Fibroblast of pulmonary artery (primary cell): ENCODE measurements at regions not wholly inside any gene's neighbourhood (a gene's known extent, or its start where the extent isn't known, plus 50 kb on each side); places are given as distances from the start of the nearest gene placed in this dataset.
"Not testable (repeated sequence)": the region's sequence is repeated elsewhere in the genome, so short reads cannot be mapped to it uniquely, and the experiment has no call there.

Source experiments
- DNase-seq: peaks from one replicate; pipeline ENCODE4 v3.0.0-alpha.2; 2010; ENCODE audit warnings: low read depth
- H3K4me3 ChIP-seq: replicated peaks from 2 replicates; pipeline ENCODE4 v1.5.1; 2011; ENCODE audit warnings: low read depth, mild to moderate bottlenecking, control low read depth, low read length, moderate library complexity
- CTCF ChIP-seq: IDR thresholded peaks from 2 replicates; pipeline ENCODE4 v1.5.1; 2011; ENCODE audit warnings: mild to moderate bottlenecking, control low read depth, low read length, inconsistent platforms; ENCODE audit errors: missing control alignments

- no peak overlapping the region for H3K4me3 ChIP-seq
- no peak for TF ChIP-seq CTCF
- no peak for DNase-seq
Measured at GRCh38 chr6:80967609-80968008, 784.9 kb downstream of the TENT5A start.

GRCh38 chr6:80962382-80962781, 790.1 kb downstream of the TENT5A start:
- no peak for DNase-seq
- TF ChIP-seq CTCF, result no peak

GRCh38 chr6:80961166-80961565, 791.3 kb downstream of the TENT5A start:
- TF ChIP-seq CTCF, result no peak
- no peak for DNase-seq
- no peak overlapping the region for H3K4me3 ChIP-seq

More at GRCh38 chr6:80962382-80962781, 790.1 kb downstream of the TENT5A start:
- no peak overlapping the region for H3K4me3 ChIP-seq

GRCh38 chr6:80959034-80959433, 793.4 kb downstream of the TENT5A start:
- H3K4me3 ChIP-seq, result no peak overlapping the region
- no peak for TF ChIP-seq CTCF
- DNase-seq, result no peak

GRCh38 chr6:80956898-80957297, 795.6 kb downstream of the TENT5A start:
- no peak for DNase-seq
- no peak overlapping the region for H3K4me3 ChIP-seq
- no peak for TF ChIP-seq CTCF

GRCh38 chr6:80952479-80952878, 800.0 kb downstream of the TENT5A start:
- DNase-seq, H3K4me3 ChIP-seq: not testable (repeated sequence)

- DNase-seq, result no peak
- H3K4me3 ChIP-seq, result no peak overlapping the region
Measured at GRCh38 chr6:80946402-80946801, 806.1 kb downstream of the TENT5A start.

More at GRCh38 chr6:80946402-80946801, 806.1 kb downstream of the TENT5A start:
- TF ChIP-seq CTCF, result no peak
